Central memory CD8-positive, alpha-beta T cell (primary cell): ENCODE measurements at regions not wholly inside any gene's neighbourhood (a gene's known extent, or its start where the extent isn't known, plus 50 kb on each side); places are given as distances from the start of the nearest gene placed in this dataset.

Experiments used
- ATAC-seq: fragments of 150-1000 bp; cut with Tn5 transposase; replicated peaks from 2 replicates; pipeline ENCODE4 v1.10.0; 2022; ENCODE audit warnings: mild to moderate bottlenecking, moderate FRiP score, moderate number of reproducible peaks; ENCODE audit not compliant: poor library complexity, severe bottlenecking; ENCODE audit errors: extremely low read depth
- DNase-seq, 2 donors: peaks; one replicate each; pipeline ENCODE4 v3.0.0; 2021; ENCODE audit warnings: low spot score in 2 of 2
- H3K27ac Mint-ChIP-seq: one replicate; pipeline ENCODE4 v1.8.0; 2022; ENCODE audit warnings: low read depth, mild to moderate bottlenecking, moderate library complexity, mixed read lengths
- H3K27me3 Mint-ChIP-seq: one replicate; pipeline ENCODE4 v1.8.0; 2022; ENCODE audit warnings: mixed read lengths
- H3K36me3 Mint-ChIP-seq: one replicate; pipeline ENCODE4 v1.8.0; 2022; ENCODE audit warnings: mild to moderate bottlenecking, moderate library complexity, mixed read lengths; ENCODE audit not compliant: insufficient read depth
- H3K4me1 Mint-ChIP-seq: one replicate; pipeline ENCODE4 v1.8.0; 2022; ENCODE audit warnings: mixed read lengths
- H3K4me3 Mint-ChIP-seq: one replicate; pipeline ENCODE4 v1.8.0; 2022; ENCODE audit warnings: mild to moderate bottlenecking, moderate library complexity, mixed read lengths
- H3K9me3 Mint-ChIP-seq: one replicate; pipeline ENCODE4 v1.8.0; 2022; ENCODE audit warnings: mixed read lengths

DNA sequence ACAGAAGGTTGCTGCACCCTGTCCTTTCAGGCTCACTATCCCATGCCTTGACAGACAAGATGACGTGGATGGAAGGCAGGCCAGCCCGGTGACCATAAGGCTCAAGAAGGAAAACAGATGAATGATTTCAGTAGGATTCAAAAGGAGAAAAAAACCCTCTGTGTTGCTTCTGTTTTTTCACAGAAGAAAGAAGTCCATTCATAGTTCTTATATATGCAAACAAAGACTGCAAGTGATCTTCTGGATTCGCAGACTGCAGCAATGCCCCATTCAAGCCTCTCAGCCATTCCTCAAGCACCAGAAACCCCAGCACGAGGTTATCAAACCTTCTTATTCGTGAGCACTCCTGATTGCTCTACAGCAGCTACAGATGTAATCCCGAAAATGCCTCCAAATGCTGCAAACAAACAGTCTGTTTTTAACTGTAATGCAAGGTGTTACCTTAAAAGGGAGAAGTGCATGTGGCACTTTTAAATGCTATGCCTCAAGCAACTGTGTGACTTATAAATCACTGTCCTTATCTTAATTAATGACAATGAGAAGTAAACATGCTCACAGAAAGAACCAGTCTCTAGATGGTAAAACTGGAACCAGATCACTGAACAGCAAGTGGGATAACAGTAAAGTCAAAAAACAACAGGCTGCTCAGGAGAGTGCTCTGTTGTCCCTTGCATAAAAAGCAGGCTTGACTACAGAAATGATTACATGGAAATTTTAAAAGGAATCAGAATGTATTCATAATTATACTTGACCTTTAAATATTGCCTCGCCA is 173.9 kb downstream of the HHIPL2 start:
- no peak overlapping the region for H3K27ac Mint-ChIP-seq
- H3K36me3 Mint-ChIP-seq, result no peaks in the 10 kb centered on the region
- no peaks in the 10 kb centered on the region for H3K4me1 Mint-ChIP-seq
- H3K4me3 Mint-ChIP-seq, result no peak overlapping the region
- no peaks in the 10 kb centered on the region for H3K9me3 Mint-ChIP-seq
- DNase-seq, result no peak
- no peak for ATAC-seq
- H3K27me3 Mint-ChIP-seq, result peaks cover 10% of the 10 kb centered on the region

DNA sequence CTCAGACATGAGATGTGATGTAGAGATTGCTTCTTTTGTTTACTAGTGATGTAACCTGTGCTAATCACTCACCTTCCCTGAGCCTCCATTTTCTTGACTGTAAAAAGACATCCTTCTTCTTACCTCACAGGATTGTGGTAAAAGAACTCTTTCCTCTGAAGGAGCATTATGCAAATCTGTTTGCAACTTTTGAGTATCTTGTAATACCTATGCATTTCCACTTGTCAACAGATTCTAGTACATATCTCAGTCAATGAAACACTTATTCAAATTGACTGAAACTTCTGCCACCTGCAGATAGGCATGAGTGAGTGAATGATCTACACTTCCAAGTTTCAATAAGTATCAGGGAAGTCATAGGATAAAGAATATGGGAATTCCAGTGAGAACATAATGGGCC is 174.7 kb downstream of the HHIPL2 start:
- ATAC-seq (no peak), DNase-seq (no peak)
- Mint-ChIP-seq H3K9me3 (no peaks in the 10 kb centered on the region), H3K4me1 (no peaks in the 10 kb centered on the region), H3K27ac (no peak overlapping the region), H3K4me3 (no peak overlapping the region), H3K27me3 (peaks cover 6% of the 10 kb centered on the region), H3K36me3 (no peaks in the 10 kb centered on the region)

DNA sequence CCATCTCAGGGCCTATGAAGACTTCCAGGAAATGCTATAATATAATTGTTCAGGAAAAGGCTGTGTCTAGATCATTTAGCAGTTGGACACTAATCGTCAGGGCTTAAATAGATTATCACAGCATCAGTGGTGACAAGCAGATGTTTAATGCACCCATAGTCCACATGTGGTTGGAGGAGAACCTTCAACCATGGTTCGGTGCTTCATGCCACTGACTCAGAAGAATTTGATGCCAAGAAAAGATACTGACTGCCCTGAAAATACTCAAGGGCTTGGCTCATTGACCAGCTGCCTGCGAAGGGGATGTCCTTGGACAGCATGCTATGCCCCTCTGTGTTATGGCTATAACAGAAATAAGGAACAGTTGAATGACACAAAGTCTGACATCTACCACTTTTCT is 175.7 kb downstream of the HHIPL2 start:
- ATAC-seq (no peak), DNase-seq (no peak)
- Mint-ChIP-seq H3K9me3 (no peaks in the 10 kb centered on the region), H3K27ac (no peak overlapping the region), H3K4me1 (no peaks in the 10 kb centered on the region), H3K36me3 (no peaks in the 10 kb centered on the region), H3K27me3 (no peaks in the 10 kb centered on the region), H3K4me3 (no peak overlapping the region)

DNA sequence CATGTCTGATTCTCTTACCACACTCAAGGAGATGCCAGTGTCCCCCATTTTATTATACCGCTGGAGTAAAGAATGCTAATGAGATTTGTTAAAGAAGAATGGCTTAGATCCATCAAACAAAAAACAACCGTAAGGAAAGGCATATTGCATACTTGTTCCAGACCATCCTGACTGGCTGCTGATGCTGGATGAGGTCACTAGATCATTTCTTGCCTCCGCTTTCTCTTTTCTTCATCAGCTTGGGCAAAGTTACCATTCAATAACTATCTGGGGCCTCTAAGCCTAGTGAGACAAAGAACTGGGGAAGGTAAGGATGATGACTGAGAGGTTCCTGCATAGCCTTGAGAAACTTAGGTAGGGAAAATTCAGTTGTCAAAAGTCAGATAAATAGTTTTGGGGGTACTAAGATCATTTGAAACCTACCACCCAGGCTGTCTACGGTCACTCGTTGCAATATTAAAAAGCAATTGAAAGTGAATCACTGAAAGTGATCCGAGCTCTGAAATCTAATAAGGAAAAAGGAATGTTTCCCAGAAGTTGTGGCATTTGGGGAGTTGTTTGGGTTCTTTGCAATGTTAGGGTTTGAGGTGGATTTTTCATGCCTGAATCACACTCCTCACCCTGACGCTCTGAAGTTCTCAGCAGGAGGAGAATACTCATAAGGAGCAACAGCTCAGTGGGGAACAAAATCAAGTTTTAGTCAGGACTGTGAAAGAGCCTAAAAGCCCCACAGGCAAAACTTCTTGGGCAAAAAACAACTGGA is 176.8 kb downstream of the HHIPL2 start:
- Mint-ChIP-seq H3K27ac (no peak overlapping the region), H3K36me3 (no peaks in the 10 kb centered on the region)
- DNase-seq, result no peak

DNA sequence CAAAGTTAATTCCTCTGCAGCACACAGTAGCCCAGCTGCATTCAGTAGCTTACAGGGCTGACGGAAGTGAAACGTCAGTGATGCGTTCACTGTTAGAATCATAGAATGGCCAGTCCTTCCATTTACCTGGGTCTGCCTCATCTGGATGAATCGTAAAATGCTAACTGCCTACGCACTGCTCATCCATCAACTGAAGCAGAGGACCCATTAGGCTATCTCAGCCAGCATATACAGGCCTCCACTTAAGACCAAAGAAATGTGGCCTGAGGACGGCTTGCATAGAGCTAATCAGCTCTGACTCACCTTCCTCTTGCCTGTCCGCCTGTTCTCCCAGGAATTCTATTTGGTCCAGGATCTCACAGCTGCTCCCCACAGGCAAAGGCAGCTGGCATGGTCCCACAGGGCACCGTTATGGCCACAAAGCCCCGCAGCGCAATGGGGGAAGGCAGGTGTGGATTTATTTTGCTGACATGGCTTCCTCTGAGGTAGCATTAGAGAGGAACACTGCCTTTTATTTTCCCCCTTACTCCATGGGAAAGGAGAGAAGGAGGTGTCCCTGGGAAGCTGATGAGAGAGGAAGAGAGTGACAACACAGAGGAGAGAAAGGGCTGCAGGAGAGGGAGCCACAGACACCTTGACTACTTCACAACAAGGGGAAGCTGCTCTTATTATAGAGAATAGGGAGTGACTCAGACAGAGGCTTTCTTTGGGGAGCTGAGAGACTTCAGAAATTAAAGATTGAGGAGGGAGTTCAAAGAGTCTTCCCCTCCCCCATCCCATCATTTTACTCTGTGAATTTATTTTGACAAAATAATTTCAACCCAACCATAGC is 177.6 kb downstream of the HHIPL2 start:
- Mint-ChIP-seq H3K27ac (no peak overlapping the region), H3K4me1 (no peaks in the 10 kb centered on the region), H3K36me3 (no peaks in the 10 kb centered on the region), H3K27me3 (no peaks in the 10 kb centered on the region), H3K9me3 (no peaks in the 10 kb centered on the region), H3K4me3 (no peak overlapping the region)
- DNase-seq (no peak), ATAC-seq (no peak)

More for the DNA sequence above, 176.8 kb downstream of the HHIPL2 start:
- ATAC-seq, result no peak
- Mint-ChIP-seq H3K4me1 (no peaks in the 10 kb centered on the region), H3K4me3 (no peak overlapping the region), H3K27me3 (no peaks in the 10 kb centered on the region), H3K9me3 (no peaks in the 10 kb centered on the region)

DNA sequence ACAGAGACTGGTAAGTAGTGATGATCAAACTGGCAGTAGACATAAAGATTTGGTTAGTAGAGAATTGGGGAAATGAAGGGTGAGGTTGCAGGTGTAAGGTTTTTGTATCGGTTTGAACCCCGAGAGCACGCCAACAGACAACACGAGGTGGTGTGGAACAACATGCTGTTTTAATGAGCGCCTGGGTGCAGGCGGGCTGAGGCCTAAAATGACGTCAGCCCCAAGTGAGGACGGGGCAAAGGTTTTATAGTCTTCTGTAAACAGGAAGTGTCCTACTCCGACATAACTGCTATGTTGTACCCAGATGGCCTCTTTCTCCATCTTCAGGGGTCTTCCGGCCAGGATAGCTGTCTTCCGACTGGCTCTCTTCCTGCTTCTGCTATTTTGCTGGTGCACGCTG is 178.8 kb downstream of the HHIPL2 start:
- Mint-ChIP-seq H3K27ac (no peak overlapping the region), H3K9me3 (no peaks in the 10 kb centered on the region), H3K4me3 (no peak overlapping the region), H3K36me3 (no peaks in the 10 kb centered on the region), H3K4me1 (no peaks in the 10 kb centered on the region), H3K27me3 (no peaks in the 10 kb centered on the region)
- ATAC-seq (no peak), DNase-seq (no peak)

DNA sequence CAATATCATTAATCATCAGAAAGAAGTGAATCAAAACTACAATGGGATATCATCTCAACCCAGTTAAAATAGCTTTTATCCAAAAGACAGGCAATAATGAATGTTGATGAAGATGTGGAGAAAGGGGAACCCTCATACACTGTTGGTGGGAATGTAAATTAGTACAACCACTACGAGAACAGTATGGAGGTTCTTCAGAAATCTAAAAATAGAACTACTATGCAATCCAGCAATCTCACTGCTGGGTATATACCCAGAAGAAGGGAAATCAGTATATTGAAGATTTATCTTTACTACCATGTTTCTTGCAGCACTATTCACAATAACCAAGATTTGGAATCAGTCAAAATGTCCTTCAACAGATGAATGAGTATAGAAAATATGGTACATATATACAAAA is 189.8 kb downstream of the HHIPL2 start:
- Mint-ChIP-seq H3K27ac (no peak overlapping the region), H3K9me3 (no peaks in the 10 kb centered on the region), H3K36me3 (no peaks in the 10 kb centered on the region), H3K4me3 (no peak overlapping the region), H3K4me1 (no peaks in the 10 kb centered on the region), H3K27me3 (peaks cover 24% of the 10 kb centered on the region)
- DNase-seq (no peak), ATAC-seq (no peak)

DNA sequence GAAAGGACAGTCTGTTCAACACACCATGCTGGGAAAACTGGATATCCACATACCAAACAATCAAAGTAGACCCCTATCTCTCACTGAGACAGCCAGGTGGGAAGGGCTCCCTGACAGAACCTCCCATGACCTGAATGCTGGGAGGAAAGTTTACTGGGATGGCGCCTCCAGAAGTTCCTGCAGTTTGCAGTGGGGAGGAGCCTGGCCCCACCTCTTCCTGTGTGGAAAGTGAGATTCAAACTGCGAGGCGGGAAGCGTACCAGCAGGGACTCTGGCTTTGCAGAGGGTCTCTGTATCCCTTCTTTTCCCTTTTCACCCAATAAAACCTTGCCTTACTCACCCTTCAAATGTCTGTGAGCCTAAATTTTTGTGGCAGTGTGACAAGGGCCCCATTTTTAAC is 190.7 kb downstream of the HHIPL2 start:
- Mint-ChIP-seq H3K4me1 (no peaks in the 10 kb centered on the region), H3K36me3 (no peaks in the 10 kb centered on the region), H3K27me3 (peaks cover 24% of the 10 kb centered on the region), H3K9me3 (no peaks in the 10 kb centered on the region), H3K27ac (no peak overlapping the region), H3K4me3 (no peak overlapping the region)
- no peak for ATAC-seq
- DNase-seq, result no peak

DNA sequence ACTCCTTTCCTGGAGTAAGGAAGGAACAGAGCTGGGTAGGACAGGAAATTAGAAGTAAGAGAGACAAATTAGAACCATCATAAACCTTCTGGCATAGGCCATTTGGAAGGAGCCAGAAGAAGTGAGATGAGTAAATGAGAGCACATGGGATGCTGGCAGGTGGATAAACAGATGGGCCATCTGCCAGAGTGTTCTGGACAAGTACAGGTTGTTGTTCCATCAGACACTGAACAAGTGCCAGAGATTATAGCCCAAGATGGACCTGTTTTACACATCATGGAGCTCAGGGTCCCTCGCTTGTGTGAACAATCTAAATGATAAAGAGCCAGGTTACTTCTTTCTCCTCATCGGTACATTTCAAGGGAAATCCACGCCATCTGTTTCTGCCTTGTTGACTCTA is 200.3 kb downstream of the HHIPL2 start:
- Mint-ChIP-seq H3K4me3 (no peak overlapping the region), H3K27me3 (peaks cover 21% of the 10 kb centered on the region), H3K4me1 (no peaks in the 10 kb centered on the region), H3K27ac (no peak overlapping the region), H3K9me3 (no peaks in the 10 kb centered on the region), H3K36me3 (peaks cover 4% of the 10 kb centered on the region)
- no peak for DNase-seq
- no peak for ATAC-seq

DNA sequence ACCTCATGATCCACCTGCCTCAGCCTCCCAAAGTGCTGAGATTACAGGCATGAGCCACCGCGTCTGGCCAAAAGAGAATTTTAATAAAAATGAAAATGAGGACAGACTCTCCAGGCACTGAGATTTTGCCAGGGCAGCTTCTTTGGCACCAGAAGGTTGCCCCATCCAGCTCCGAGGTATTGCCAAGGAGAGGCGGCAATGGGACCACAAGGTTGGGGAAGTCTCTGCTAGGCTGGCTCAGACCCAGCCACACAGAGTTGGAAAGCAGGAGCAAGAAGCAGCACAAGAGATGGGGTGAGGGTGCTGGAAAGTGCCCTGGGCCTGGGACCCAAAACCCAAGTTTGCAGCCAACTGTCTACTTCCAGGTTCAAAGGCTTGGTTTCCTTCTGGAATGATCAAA is 200.9 kb downstream of the HHIPL2 start:
- peaks cover 21% of the 10 kb centered on the region for H3K27me3 Mint-ChIP-seq
- no peaks in the 10 kb centered on the region for H3K9me3 Mint-ChIP-seq
- ATAC-seq (no peak), DNase-seq (no peak)
- H3K4me1 Mint-ChIP-seq, result no peaks in the 10 kb centered on the region
- no peak overlapping the region for H3K4me3 Mint-ChIP-seq
- H3K27ac Mint-ChIP-seq, result no peak overlapping the region
- peaks cover 4% of the 10 kb centered on the region for H3K36me3 Mint-ChIP-seq

DNA sequence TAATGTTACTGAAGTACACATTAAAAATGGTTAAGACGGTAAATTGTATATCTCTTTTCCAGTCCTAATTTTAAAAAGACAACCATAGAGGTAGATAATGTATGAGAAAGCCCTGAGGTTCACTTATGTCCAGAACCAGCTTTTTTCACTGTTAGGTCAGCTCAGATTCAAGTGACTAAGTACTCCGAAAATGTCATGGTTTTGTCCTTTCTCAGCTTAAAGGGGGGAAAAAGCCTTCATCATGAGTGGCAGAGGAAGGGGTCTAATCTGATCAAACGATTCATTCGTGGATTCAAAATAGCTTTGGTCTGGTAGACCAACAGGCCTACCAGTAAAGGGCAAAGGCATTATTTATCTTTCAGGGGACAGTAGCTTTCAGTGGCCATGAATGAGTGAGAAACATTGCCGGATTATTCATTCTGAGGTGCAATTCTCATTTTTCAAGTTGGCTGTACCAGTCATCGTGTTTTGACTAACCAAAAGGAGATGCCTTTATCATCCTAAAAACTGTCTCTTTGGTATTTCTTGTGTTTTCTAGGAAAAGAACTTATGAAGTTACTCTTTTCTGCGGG is 208.4 kb downstream of the HHIPL2 start:
- no peak overlapping the region for H3K27ac Mint-ChIP-seq
- ATAC-seq, result no peak
- H3K4me3 Mint-ChIP-seq, result no peak overlapping the region
- DNase-seq, result no peak
- no peaks in the 10 kb centered on the region for H3K4me1 Mint-ChIP-seq
- H3K9me3 Mint-ChIP-seq, result no peaks in the 10 kb centered on the region
- H3K27me3 Mint-ChIP-seq, result no peaks in the 10 kb centered on the region
- peaks cover 1% of the 10 kb centered on the region for H3K36me3 Mint-ChIP-seq

DNA sequence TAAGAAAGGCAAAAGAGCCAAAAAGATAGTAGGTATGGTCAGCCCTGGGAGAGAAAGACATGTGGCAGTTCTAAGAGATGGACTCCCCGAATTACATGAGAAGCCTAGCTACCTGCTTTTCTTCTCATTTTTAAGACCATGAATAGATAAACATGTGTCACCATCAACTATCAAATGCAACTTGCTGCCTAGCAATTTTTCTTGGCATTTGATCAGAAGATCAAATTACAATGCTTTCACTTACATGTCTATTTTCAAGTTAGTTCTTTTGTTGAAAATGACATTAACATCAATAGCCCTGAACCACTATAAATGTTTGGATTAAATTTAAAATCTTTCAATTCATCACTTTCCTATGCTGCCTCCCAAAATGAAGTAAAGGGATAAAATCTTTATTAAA is 212.3 kb downstream of the HHIPL2 start:
- Mint-ChIP-seq H3K27me3 (no peaks in the 10 kb centered on the region), H3K36me3 (no peaks in the 10 kb centered on the region), H3K27ac (no peak overlapping the region), H3K9me3 (no peaks in the 10 kb centered on the region), H3K4me3 (no peak overlapping the region), H3K4me1 (no peaks in the 10 kb centered on the region)
- ATAC-seq (no peak), DNase-seq (no peak)
